Glutamatergic neuron (in vitro differentiated cells): ENCODE measurements at regions not wholly inside any gene's neighbourhood (a gene's known extent, or its start where the extent isn't known, plus 50 kb on each side); places are given as distances from the start of the nearest gene placed in this dataset.

Source experiments
- DNase-seq: peaks from one replicate; pipeline ENCODE4 v3.0.0; 2022
- H3K27ac Mint-ChIP-seq: one replicate; pipeline ENCODE4 v1.8.0; 2020; ENCODE audit warnings: mild to moderate bottlenecking, mixed read lengths, inconsistent platforms; ENCODE audit not compliant: unreplicated experiment
- H3K27me3 Mint-ChIP-seq: one replicate; pipeline ENCODE4 v1.8.0; 2020; ENCODE audit warnings: mild to moderate bottlenecking, moderate library complexity, mixed read lengths, inconsistent platforms; ENCODE audit not compliant: unreplicated experiment
- H3K36me3 Mint-ChIP-seq: one replicate; pipeline ENCODE4 v1.8.0; 2020; ENCODE audit warnings: mild to moderate bottlenecking, mixed read lengths, inconsistent platforms; ENCODE audit not compliant: unreplicated experiment
- H3K4me1 Mint-ChIP-seq: one replicate; pipeline ENCODE4 v1.8.0; 2020; ENCODE audit warnings: mild to moderate bottlenecking, low read depth, mixed read lengths, inconsistent platforms; ENCODE audit not compliant: unreplicated experiment
- H3K4me3 Mint-ChIP-seq: one replicate; pipeline ENCODE4 v1.8.0; 2020; ENCODE audit warnings: mild to moderate bottlenecking, mixed read lengths, inconsistent platforms; ENCODE audit not compliant: unreplicated experiment
- H3K9me3 Mint-ChIP-seq: one replicate; pipeline ENCODE4 v1.8.0; 2020; ENCODE audit warnings: mild to moderate bottlenecking, moderate library complexity, mixed read lengths, inconsistent platforms; ENCODE audit not compliant: unreplicated experiment
- CTCF ChIP-seq: fragments of 200-600 bp; sonication (generic); IDR thresholded peaks from one replicate; pipeline ENCODE4 v1.5.0; 2021; ENCODE audit not compliant: partially characterized antibody, unreplicated experiment

- Mint-ChIP-seq H3K9me3 (no peaks in the 10 kb centered on the region), H3K27ac (no peak overlapping the region), H3K27me3 (peaks cover 2% of the 10 kb centered on the region), H3K4me3 (no peak overlapping the region), H3K36me3 (no peaks in the 10 kb centered on the region), H3K4me1 (no peaks in the 10 kb centered on the region)
- DNase-seq: no peak
- TF ChIP-seq CTCF: no peak
Observed at GRCh38 chr6:44705596-44705995, 318.1 kb downstream of the CDC5L start.

GRCh38 chr6:44706011-44706410 is 318.5 kb downstream of the CDC5L start:
- Mint-ChIP-seq H3K27me3 (peaks cover 2% of the 10 kb centered on the region), H3K36me3 (no peaks in the 10 kb centered on the region), H3K4me1 (no peaks in the 10 kb centered on the region), H3K4me3 (no peak overlapping the region), H3K9me3 (no peaks in the 10 kb centered on the region), H3K27ac (no peak overlapping the region)
- DNase-seq: no peak
- TF ChIP-seq CTCF: no peak

DNA sequence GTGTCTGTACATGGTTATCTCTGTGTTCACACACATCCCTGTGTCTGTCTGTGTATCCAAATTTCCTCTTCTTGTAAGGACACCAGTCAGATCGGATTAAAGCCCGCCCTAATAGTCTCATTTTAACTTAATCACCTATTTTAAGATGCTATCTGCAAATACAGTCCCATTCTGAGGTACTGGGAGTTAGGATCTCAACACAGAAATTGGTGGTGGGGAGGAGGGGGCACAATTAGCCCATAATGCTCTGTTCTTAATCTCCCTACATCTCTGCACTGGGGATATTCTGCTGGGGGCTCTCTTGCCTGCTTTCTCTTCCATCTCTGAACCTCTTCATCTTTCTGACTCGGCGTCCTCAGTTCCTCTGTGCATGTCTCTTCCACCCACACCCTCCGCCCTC is 320.7 kb downstream of the CDC5L start:
- Mint-ChIP-seq H3K27me3 (no peaks in the 10 kb centered on the region), H3K36me3 (no peaks in the 10 kb centered on the region), H3K27ac (no peak overlapping the region), H3K9me3 (no peaks in the 10 kb centered on the region), H3K4me3 (no peak overlapping the region), H3K4me1 (no peaks in the 10 kb centered on the region)
- DNase-seq: no peak
- no peak for TF ChIP-seq CTCF

DNA sequence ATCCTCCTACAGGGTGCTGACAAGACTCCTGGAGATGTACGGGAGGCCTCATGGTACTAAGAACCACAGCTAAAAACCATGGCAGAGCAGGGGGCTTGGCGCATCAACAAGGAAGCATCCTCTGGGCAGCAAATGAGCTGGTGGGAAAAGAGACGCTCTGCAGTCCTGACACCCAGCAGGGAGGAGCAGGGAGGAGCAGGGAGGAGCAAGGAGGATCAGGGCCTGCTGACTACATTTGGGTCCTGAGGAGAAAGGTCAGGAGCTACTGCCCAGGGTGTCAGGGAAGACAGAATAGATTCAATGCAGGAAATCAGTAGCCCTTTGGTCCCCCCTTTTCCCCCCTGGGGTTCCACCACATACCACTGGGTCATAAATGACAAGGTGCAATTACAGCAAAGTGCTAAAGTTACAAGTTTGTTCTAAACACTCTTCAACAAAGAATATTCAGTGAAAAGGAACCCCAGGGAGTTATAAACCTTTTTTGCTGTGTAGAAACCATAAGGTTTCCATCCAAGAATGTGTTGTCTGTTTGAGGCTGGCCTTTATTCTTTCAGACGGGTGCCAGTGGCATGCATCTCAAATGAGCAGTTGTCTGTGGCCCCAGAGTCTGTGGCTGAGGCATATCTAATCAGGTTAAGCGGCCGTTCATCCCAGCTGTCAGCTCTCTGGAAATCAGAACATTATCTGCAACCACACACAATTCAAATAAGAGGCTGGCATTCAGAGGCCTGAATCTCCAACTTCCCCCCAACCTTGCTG is 325.0 kb downstream of the CDC5L start:
- H3K36me3 Mint-ChIP-seq: no peaks in the 10 kb centered on the region
- TF ChIP-seq CTCF: no peak
- no peaks in the 10 kb centered on the region for H3K27me3 Mint-ChIP-seq
- no peak for DNase-seq
- H3K27ac Mint-ChIP-seq: no peak overlapping the region
- H3K4me3 Mint-ChIP-seq: no peak overlapping the region
- no peaks in the 10 kb centered on the region for H3K9me3 Mint-ChIP-seq
- H3K4me1 Mint-ChIP-seq: no peaks in the 10 kb centered on the region

- no peak for TF ChIP-seq CTCF
- Mint-ChIP-seq H3K27me3 (no peaks in the 10 kb centered on the region), H3K4me3 (no peak overlapping the region), H3K9me3 (no peaks in the 10 kb centered on the region), H3K27ac (no peak overlapping the region), H3K36me3 (no peaks in the 10 kb centered on the region), H3K4me1 (no peaks in the 10 kb centered on the region)
- DNase-seq: no peak
Observed at GRCh38 chr6:44715188-44715587, 327.7 kb downstream of the CDC5L start.
